NCI-H2227 (cell line): ENCODE measurements at regions not wholly inside any gene's neighbourhood (a gene's known extent, or its start where the extent isn't known, plus 50 kb on each side); places are given as distances from the start of the nearest gene placed in this dataset.

Experiments used
- DNase-seq: peaks from one replicate; lab custom pipeline; 2025; ENCODE audit not compliant: unreplicated experiment; lab: John Stamatoyannopoulos, UW

DNA sequence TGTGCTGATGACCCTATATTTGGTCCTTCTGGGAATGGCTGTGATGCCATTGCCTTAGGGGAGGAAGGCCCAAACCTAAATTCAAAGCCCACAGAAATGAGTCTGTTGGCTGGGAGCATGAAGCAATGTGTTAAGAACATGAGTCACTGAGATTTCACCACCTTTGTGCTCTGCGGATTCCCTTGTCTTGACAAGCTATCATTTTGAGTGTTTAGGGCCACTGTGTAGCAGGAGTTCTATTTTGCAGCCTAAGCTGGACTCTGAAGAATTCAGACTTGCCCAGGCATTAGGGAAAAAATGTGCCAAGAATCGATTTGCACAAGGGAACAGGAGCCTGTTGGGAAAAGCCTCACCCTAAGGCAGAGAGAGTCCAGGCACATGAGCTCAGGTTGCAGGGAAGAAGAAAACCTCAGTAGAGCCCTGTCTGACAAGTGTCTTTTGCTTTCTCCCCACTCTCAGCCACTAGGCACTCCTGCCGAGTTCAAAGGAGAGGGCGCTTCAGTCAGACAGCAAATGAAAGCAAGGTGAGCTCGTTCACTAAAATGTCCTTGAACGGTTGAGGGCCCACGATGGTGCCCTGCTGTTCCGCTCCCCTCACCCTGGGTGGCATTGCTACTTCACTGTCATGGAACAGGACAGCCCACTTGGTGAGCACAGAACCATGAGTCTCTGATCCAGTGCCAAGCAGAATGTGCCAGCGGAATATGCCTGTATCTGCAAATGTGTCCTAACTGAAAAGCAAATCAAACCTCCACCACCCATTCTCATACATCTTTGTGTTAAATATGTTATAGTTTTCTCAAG, 93.6 kb downstream of the PRLHR start:
- no peak for DNase-seq

DNA sequence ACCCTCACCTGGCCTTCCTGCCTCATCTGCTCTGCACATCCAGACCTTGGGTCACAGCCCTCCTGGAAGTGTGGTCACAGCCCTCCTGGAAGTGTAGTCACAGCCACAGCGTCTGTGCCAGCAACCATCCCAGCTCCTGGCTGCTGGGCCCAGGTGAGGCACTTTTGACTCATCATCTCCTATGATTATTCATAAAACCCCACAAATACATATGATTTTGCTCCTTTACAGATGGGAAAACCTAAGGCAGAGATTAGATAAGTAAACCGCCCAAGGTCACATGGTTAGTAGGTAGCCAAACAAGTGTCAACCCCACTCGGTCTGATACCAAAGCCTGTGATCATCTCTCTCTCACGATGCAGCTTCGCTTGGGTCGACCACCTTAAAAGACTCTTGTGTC, 94.3 kb downstream of the PRLHR start:
- no peak for DNase-seq

DNA sequence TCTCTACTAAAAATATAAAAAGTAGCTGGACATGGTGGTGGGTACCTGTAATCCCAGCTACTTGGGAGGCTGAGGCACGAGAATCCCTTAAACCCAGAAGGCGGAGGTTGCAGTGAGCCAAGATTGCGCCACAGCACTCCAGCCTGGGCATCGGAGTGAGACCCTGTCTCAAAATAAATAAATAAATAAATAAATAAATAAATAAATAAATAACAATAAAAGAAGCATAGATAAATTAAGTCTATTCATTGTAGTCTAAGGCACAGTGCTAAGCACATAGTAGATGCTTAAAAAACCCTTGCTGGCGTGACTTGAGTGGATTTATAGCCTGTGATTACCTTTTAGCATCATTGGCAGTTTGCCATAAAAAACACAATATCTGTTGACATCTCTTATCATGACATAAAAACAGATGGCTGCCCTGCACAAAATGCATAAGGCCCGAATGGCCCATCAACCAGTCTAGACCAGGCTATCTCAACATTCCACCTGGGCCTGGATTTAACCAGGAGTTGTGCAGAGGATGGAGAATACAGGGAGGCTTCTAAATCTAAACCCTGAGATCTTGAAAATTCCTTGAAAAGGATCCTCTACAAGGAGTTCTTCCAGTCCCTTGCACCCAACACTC, 94.9 kb downstream of the PRLHR start:
- DNase-seq = no peak

- DNase-seq = no peak
Measured at GRCh38 chr10:118499186-118499585, 96.3 kb downstream of the PRLHR start.

GRCh38 chr10:118498623-118499022, 96.8 kb downstream of the PRLHR start:
- no peak for DNase-seq

GRCh38 chr10:118497227-118497626, 98.2 kb downstream of the PRLHR start:
- no peak for DNase-seq

- DNase-seq = no peak
Measured at GRCh38 chr10:118496525-118496924, 98.9 kb downstream of the PRLHR start.

- no peak for DNase-seq
Measured at GRCh38 chr10:118495499-118495898, 99.9 kb downstream of the PRLHR start.

DNA sequence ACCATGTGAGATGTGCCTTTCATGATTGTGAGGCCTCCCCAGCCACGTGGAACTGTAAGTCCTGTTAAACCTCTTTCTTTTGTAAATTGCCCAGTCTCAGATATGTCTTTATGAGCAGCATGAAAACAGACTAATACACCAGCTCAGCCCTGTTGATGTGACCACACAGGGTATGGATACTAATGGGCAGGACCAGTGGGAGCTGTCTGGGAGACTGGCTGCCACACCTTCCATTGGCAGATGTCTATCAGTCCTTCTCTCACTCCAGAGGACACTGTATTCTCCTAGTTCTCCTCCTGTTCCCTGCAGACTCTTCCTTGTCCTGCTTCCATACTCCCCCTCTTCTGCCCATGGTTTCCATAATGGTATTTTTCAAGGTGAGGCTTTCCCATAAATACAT, 104.4 kb downstream of the PRLHR start:
- DNase-seq = no peak

DNA sequence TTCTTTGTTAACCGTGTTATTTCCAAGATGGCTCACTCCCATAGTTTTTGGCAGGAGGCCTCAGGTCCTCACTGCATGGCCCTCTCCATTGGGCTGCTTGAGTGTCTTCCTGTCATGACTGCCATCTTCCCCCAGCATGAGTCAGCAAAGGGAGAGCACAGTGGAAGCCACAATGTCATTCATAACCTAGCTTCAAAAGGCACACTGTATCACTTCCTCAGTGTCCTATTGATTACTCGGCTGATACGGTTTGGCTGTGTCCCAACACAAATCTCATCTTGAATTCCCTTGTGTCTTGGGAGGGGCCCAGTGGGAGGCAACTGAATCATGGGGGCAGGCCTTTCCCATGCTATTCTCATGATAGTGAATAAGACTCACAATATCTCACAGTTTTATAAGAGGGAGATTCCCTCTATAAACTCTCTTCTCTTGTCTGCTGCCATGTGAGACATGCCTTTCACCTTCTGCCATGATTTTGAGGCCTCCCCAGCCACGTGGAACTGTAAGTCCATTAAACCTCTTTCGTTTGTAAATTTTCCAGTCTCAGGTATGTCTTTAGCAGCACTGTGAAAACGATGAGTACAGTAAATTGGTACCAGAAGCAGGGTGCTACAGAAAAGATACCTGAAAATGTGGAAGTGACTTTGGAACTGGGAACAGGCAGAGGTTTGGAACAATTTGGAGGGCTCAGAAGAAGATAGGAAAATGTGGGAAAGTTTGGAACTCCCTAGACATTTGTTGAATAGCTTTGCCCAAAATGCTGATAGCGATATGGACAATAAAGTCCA, 106.5 kb downstream of the PRLHR start:
- no peak for DNase-seq

- DNase-seq = no peak
Measured at GRCh38 chr10:118485641-118486040, 109.8 kb downstream of the PRLHR start.

DNA sequence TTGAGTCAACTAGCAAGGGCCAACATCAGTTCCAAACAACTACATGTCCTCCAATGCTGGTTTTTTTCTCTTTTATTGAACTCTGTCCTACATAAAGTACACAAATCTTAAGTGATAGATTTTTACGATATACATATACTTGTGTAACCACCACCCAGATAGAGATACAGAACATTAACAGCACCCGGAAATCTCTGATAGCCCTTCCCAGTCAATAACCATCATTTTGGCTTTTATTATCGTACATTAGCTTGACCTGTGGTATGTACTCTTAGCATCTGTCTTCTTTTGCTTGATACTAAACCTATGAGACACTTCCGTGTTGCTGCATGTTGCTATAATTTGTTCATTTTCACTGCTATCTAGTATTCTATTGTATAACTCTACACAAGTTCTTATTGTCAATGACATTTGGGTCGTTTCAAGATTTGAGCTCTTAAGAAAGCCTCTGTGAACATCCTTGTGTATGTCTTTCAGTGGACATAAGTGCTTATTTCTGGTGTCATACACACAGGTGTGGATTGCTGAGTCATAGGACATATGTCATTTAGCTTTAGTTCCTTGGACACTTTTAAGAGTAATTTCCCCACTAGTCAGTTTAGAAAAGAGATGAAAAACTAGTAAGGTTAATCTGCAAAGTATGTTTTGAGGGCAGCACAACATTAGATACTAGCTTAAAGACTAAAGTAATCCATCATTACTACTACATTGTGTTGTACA, 111.1 kb downstream of the PRLHR start:
- DNase-seq = no peak

DNA sequence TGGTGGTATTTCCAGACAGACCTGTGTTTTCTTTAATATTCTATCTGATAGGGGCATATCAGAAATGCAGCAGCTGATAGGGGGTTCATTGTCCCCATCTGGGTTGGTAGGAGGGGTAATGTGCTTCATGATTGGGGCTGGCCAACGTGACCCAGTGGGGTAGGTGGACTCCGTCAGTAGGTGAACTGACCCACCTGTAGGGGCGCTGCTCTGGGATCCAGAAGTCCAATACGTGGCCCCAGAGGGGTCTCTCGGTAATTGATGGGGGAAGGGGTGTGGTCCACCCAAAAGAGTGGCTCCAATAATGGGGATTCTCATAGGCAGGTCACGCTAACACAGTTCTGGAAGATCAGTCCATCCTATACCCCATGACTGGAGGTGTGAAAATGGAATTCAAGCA, 112.0 kb downstream of the PRLHR start:
- no peak for DNase-seq

- no peak for DNase-seq
Measured at GRCh38 chr10:118482393-118483331, 112.8 kb downstream of the PRLHR start.

- no peak for DNase-seq
Measured at GRCh38 chr10:118481871-118482270, 113.6 kb downstream of the PRLHR start.

DNA sequence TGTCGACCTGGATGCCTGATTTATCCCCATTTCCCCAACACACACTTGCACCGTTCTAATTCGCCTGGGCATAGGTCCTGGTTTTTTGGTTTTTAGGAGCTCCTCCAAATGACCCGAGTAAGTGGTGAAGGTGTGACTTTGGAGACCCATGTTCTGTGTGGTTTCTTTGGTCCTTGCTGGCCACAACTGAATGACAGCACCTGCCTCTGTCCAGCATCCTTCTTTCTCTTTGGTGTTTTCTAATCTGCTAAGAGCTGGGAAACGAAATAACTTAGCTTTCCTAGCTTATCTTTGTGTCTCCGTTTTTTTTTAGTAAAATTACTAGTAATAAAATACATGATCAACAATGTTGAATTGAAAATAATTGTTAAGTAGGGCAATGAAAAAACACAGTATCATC, 120.2 kb downstream of the PRLHR start:
- no peak for DNase-seq

GRCh38 chr10:118474111-118474510, 121.3 kb downstream of the PRLHR start:
- DNase-seq = no peak

DNA sequence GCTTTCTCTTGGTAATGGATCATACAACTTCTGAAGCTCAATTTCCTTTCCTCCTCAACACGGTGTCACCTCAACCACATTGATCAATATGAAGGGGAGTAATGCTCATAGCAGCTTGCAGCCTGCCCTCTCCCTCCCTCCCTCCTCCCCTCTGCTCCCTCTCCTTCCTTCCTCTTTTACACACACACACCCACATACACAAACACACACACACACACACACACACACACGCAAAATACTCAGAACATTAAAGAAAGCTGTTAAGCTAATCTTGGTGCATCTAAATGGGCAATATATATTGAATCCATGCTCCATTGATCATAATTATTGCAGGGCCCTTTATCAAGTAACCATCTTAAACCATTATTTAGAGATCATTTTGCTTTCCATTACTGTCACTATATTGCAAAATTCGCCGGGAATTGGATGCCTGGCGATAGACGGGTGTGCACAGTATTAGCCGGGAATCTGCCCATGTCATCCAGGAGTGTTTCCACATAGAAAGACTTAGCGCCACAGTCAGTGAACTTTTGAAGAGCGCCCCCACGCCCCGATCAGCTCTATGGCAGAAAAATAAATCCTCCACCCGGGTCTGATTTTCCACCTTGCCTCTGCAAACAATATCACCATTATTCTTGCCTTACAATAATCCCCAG, 122.0 kb downstream of the PRLHR start:
- no peak for DNase-seq

DNA sequence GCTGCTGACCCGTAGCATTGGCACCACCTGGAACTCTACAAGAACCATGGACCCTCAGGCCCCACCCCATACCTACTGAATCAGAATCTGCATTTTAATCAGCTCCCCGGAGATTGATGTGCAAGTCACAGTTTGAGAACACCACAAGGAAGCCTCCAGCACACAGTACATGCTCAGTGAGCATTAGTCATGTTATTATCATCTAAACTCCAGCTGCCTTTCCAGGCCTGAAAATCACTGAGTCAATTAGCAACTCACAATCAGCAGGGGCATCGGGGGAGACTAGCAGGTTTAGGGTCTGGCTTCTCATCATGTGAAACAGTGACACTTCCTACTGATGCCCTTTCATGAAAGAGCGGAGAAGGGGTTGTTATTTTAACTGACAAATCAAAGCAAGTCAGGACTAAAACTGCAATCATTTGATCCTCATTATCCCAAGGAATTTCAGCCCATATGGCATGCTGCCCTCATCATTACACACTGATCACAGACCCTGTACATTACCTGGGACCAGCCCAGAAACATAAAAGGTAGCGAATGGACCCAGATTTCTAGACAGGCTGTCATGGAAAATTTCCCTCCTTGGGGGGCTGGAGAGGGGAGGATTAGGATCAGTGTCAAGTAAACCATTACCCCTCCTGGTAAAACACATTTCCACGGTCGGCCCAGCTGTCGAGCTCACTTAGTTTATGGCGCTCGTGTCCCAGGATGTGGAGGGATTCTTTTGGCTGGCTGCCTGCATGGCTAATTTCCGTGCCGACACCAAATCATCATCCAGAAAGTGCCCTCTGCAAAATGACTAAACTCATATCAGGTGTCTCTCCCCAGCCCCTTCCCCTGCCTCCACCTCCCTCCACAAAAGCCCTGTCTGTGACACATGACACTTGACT, 122.8 kb downstream of the PRLHR start:
- no peak for DNase-seq
